ENCODE measurements at regions not wholly inside any gene's neighbourhood (a gene's known extent, or its start where the extent isn't known, plus 50 kb on each side); places are given as distances from the start of the nearest gene placed in this dataset.

- TF ChIP-seq, protein P1, sequence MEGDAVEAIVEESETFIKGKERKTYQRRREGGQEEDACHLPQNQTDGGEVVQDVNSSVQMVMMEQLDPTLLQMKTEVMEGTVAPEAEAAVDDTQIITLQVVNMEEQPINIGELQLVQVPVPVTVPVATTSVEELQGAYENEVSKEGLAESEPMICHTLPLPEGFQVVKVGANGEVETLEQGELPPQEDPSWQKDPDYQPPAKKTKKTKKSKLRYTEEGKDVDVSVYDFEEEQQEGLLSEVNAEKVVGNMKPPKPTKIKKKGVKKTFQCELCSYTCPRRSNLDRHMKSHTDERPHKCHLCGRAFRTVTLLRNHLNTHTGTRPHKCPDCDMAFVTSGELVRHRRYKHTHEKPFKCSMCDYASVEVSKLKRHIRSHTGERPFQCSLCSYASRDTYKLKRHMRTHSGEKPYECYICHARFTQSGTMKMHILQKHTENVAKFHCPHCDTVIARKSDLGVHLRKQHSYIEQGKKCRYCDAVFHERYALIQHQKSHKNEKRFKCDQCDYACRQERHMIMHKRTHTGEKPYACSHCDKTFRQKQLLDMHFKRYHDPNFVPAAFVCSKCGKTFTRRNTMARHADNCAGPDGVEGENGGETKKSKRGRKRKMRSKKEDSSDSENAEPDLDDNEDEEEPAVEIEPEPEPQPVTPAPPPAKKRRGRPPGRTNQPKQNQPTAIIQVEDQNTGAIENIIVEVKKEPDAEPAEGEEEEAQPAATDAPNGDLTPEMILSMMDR (IDR thresholded peaks at IDR 0.05) = no peak
- no peak for TF ChIP-seq POLR2A (IDR thresholded peaks at IDR 0.05)
Observed at GRCh38 chr2:16728351-16729136, 62.9 kb upstream of the CYRIA start.

Measured in prostate gland (tissue), 2 donors.